Liver (tissue), 8 donors: ENCODE measurements at regions not wholly inside any gene's neighbourhood (a gene's known extent, or its start where the extent isn't known, plus 50 kb on each side); places are given as distances from the start of the nearest gene placed in this dataset.

Experiments
- DNase-seq: peaks from one replicate; pipeline ENCODE4 v3.0.0-alpha.2; 2017; ENCODE audit warnings: low spot score
- H3K27ac ChIP-seq, 2 donors: one replicate each; pipeline ENCODE4 v1.7.0; 2013; ENCODE audit warnings: inconsistent platforms in 2 of 2, low read length in 2 of 2, control low read depth in 1 of 2, low read depth in 1 of 2, mild to moderate bottlenecking in 1 of 2
- H3K27me3 ChIP-seq, 4 donors: one replicate each; pipeline versions ENCODE4 v1.6.1 to v1.7.0; 2013; ENCODE audit warnings: low read length in 3 of 4, inconsistent platforms in 1 of 4, mild to moderate bottlenecking in 1 of 4, moderate library complexity in 1 of 4; ENCODE audit not compliant: control insufficient read depth in 4 of 4, insufficient read depth in 4 of 4
- H3K36me3 ChIP-seq, 4 donors: one replicate each; pipeline versions ENCODE4 v1.6.1 to v1.7.0; 2013; ENCODE audit warnings: low read length in 3 of 4, mild to moderate bottlenecking in 3 of 4, low read depth in 1 of 4, moderate library complexity in 1 of 4; ENCODE audit not compliant: control insufficient read depth in 4 of 4, insufficient read depth in 3 of 4
- H3K4me1 ChIP-seq, 4 donors: one replicate each; pipeline versions ENCODE4 v1.6.1 to v1.7.0; 2013; ENCODE audit warnings: low read length in 3 of 4, mild to moderate bottlenecking in 3 of 4, moderate library complexity in 1 of 4; ENCODE audit not compliant: control insufficient read depth in 4 of 4, insufficient read depth in 4 of 4
- H3K4me3 ChIP-seq, 3 donors: one replicate each; pipeline versions ENCODE4 v1.6.1 to v1.7.0; 2013; ENCODE audit warnings: low read length in 3 of 3, control low read depth in 1 of 3, low read depth in 1 of 3, mild to moderate bottlenecking in 1 of 3
- H3K9ac ChIP-seq, 2 donors: one replicate each; pipeline ENCODE4 v1.7.0; 2013; ENCODE audit warnings: low read length in 2 of 2, mild to moderate bottlenecking in 2 of 2, moderate library complexity in 2 of 2, control low read depth in 1 of 2, low read depth in 1 of 2
- H3K9me3 ChIP-seq, 4 donors: one replicate each; pipeline versions ENCODE4 v1.6.1 to v1.7.0; 2013; ENCODE audit warnings: low read length in 3 of 4; ENCODE audit not compliant: control insufficient read depth in 4 of 4
- EGR1 ChIP-seq, 2 donors: IDR thresholded peaks; 2 replicates each; pipeline ENCODE4 v1.6.1; 2016 to 2018; ENCODE audit warnings: antibody characterized with exemption in 2 of 2, low read depth in 2 of 2
- FOXA1 ChIP-seq: IDR thresholded peaks from 2 replicates; pipeline ENCODE4 v1.6.1; 2016; ENCODE audit warnings: antibody characterized with exemption
- FOXA2 ChIP-seq: IDR thresholded peaks from 2 replicates; pipeline ENCODE4 v1.6.1; 2016; ENCODE audit warnings: antibody characterized with exemption
- GABPA ChIP-seq, 2 donors: IDR thresholded peaks in 1 of 2; conservative IDR thresholded peaks in 1 of 2; 2 replicates each; pipeline ENCODE4 v1.6.1; 2016; ENCODE audit warnings: antibody characterized with exemption in 2 of 2, mild to moderate bottlenecking in 1 of 2, moderate library complexity in 1 of 2
- HNF4A ChIP-seq, 2 donors: conservative IDR thresholded peaks; 2 replicates each; pipeline ENCODE4 v1.6.1; 2016; ENCODE audit warnings: antibody characterized with exemption in 2 of 2, mild to moderate bottlenecking in 2 of 2
- HNF4G ChIP-seq: IDR thresholded peaks from 2 replicates; pipeline ENCODE4 v1.6.1; 2016; ENCODE audit warnings: antibody characterized with exemption
- JUND ChIP-seq, 2 donors: IDR thresholded peaks; 2 replicates each; pipeline ENCODE4 v1.6.1; 2016; ENCODE audit warnings: antibody characterized with exemption in 2 of 2
- NR2F2 ChIP-seq: IDR thresholded peaks from 2 replicates; pipeline ENCODE4 v1.6.1; 2016; ENCODE audit warnings: antibody characterized with exemption
- RAD21 ChIP-seq, 2 donors: IDR thresholded peaks; 2 replicates each; pipeline ENCODE4 v1.6.1; 2016; ENCODE audit warnings: antibody characterized with exemption in 2 of 2, mild to moderate bottlenecking in 2 of 2
- RXRA ChIP-seq, 2 donors: IDR thresholded peaks; 2 replicates each; pipeline ENCODE4 v1.6.1; 2017 to 2018; ENCODE audit warnings: antibody characterized with exemption in 2 of 2, mild to moderate bottlenecking in 1 of 2
- SP1 ChIP-seq: IDR thresholded peaks from 2 replicates; pipeline ENCODE4 v1.6.1; 2018; ENCODE audit warnings: antibody characterized with exemption, mild to moderate bottlenecking
- TAF1 ChIP-seq: conservative IDR thresholded peaks from 2 replicates; pipeline ENCODE4 v1.6.1; 2016; ENCODE audit warnings: antibody characterized with exemption, mild to moderate bottlenecking
- YY1 ChIP-seq: IDR thresholded peaks from 2 replicates; pipeline ENCODE4 v1.6.1; 2016; ENCODE audit warnings: antibody characterized with exemption, mild to moderate bottlenecking
- WGBS: extraction: QIAGEN DNeasy Blood & Tissue Kit; methylation state at CpG from one replicate; pipeline ENCODE4 v1.1.7; 2013; 5-methylcytosine and 5-hydroxymethylcytosine counted together
- TF ChIP-seq, protein P1 (sequence below): fragments of 150-350 bp; IDR thresholded peaks from 2 replicates; pipeline ENCODE4 v1.5.1; 2017; ENCODE audit warnings: improper control_type of control experiment, low read depth, low read length; ENCODE audit not compliant: missing input control
- TF ChIP-seq, protein P2 (sequence below): IDR thresholded peaks from 2 replicates; pipeline ENCODE4 v1.6.1; 2016; ENCODE audit warnings: antibody characterized with exemption
- TF ChIP-seq, protein P3 (sequence below): IDR thresholded peaks from 2 replicates; pipeline ENCODE4 v1.6.1; 2016; ENCODE audit warnings: antibody characterized with exemption
- TF ChIP-seq, protein P4 (sequence below): IDR thresholded peaks from 2 replicates; pipeline ENCODE4 v1.6.1; 2016; ENCODE audit warnings: antibody characterized with exemption
- TF ChIP-seq, protein P5 (sequence below): IDR thresholded peaks from 2 replicates; pipeline ENCODE4 v1.6.1; 2016; ENCODE audit warnings: antibody characterized with exemption, mild to moderate bottlenecking
- donor health status: healthy.
- donor health status: healthy.
- donor health status: healthy.
- donor health status: healthy.
- donor health status: healthy.

DNA sequence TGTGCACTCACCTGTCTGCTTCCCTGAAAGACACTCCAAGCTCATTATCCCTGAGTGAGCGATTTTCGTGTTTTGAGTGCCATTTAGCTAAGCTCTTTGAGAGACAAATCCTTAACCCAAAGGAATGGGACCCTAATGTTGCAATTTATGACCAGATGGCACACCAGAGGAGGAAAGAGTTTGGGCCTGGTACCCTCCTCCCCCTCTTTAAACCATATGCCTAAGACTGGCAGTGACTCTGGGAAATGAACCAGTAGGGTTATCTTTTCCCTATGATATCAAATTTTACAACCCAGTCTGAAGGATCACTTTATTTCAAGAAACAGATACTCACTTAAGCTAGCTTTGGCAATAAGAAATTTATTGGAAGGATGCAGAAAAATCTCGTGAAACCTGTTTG is 550.4 kb downstream of the TOX3 start:
- no peak overlapping the region for H3K4me3 ChIP-seq
- H3K9ac ChIP-seq: no peak overlapping the region
- peaks cover 0 to 2% (median 0%) of the 10 kb centered on the region in 4 donors for H3K27me3 ChIP-seq
- H3K36me3 ChIP-seq: no peaks in the 10 kb centered on the region
- WGBS: 89% methylated on average over 3 of the region's 3 CpGs
- no peak for DNase-seq
- no peaks in the 10 kb centered on the region for H3K4me1 ChIP-seq
- H3K27ac ChIP-seq: no peak overlapping the region
- H3K9me3 ChIP-seq: no peaks in the 10 kb centered on the region
- TF ChIP-seq HNF4A (conservative IDR thresholded peaks at IDR 0.05): no peak
- TF ChIP-seq EGR1 (IDR thresholded peaks at IDR 0.05; ENCODE audit: low read depth in 2 of 2): no peak
- no peak for TF ChIP-seq FOXA1
- TF ChIP-seq, protein P1, sequence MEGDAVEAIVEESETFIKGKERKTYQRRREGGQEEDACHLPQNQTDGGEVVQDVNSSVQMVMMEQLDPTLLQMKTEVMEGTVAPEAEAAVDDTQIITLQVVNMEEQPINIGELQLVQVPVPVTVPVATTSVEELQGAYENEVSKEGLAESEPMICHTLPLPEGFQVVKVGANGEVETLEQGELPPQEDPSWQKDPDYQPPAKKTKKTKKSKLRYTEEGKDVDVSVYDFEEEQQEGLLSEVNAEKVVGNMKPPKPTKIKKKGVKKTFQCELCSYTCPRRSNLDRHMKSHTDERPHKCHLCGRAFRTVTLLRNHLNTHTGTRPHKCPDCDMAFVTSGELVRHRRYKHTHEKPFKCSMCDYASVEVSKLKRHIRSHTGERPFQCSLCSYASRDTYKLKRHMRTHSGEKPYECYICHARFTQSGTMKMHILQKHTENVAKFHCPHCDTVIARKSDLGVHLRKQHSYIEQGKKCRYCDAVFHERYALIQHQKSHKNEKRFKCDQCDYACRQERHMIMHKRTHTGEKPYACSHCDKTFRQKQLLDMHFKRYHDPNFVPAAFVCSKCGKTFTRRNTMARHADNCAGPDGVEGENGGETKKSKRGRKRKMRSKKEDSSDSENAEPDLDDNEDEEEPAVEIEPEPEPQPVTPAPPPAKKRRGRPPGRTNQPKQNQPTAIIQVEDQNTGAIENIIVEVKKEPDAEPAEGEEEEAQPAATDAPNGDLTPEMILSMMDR: no peak
- no peak for TF ChIP-seq HNF4G
- TF ChIP-seq, protein P2, sequence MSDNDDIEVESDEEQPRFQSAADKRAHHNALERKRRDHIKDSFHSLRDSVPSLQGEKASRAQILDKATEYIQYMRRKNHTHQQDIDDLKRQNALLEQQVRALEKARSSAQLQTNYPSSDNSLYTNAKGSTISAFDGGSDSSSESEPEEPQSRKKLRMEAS: no peak
- no peak for TF ChIP-seq JUND (IDR thresholded peaks at IDR 0.05)
- TF ChIP-seq, protein P3, sequence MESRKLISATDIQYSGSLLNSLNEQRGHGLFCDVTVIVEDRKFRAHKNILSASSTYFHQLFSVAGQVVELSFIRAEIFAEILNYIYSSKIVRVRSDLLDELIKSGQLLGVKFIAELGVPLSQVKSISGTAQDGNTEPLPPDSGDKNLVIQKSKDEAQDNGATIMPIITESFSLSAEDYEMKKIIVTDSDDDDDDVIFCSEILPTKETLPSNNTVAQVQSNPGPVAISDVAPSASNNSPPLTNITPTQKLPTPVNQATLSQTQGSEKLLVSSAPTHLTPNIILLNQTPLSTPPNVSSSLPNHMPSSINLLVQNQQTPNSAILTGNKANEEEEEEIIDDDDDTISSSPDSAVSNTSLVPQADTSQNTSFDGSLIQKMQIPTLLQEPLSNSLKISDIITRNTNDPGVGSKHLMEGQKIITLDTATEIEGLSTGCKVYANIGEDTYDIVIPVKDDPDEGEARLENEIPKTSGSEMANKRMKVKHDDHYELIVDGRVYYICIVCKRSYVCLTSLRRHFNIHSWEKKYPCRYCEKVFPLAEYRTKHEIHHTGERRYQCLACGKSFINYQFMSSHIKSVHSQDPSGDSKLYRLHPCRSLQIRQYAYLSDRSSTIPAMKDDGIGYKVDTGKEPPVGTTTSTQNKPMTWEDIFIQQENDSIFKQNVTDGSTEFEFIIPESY: no peak
- TF ChIP-seq, protein P4, sequence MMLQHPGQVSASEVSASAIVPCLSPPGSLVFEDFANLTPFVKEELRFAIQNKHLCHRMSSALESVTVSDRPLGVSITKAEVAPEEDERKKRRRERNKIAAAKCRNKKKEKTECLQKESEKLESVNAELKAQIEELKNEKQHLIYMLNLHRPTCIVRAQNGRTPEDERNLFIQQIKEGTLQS: no peak
- TF ChIP-seq YY1: no peak
- no peak for TF ChIP-seq RXRA (IDR thresholded peaks at IDR 0.05)
- TF ChIP-seq GABPA (IDR thresholded peaks at IDR 0.05 in 1 of 2, conservative IDR thresholded peaks at IDR 0.05 in 1 of 2): no peak
- TF ChIP-seq TAF1: no peak
- TF ChIP-seq, protein P5, sequence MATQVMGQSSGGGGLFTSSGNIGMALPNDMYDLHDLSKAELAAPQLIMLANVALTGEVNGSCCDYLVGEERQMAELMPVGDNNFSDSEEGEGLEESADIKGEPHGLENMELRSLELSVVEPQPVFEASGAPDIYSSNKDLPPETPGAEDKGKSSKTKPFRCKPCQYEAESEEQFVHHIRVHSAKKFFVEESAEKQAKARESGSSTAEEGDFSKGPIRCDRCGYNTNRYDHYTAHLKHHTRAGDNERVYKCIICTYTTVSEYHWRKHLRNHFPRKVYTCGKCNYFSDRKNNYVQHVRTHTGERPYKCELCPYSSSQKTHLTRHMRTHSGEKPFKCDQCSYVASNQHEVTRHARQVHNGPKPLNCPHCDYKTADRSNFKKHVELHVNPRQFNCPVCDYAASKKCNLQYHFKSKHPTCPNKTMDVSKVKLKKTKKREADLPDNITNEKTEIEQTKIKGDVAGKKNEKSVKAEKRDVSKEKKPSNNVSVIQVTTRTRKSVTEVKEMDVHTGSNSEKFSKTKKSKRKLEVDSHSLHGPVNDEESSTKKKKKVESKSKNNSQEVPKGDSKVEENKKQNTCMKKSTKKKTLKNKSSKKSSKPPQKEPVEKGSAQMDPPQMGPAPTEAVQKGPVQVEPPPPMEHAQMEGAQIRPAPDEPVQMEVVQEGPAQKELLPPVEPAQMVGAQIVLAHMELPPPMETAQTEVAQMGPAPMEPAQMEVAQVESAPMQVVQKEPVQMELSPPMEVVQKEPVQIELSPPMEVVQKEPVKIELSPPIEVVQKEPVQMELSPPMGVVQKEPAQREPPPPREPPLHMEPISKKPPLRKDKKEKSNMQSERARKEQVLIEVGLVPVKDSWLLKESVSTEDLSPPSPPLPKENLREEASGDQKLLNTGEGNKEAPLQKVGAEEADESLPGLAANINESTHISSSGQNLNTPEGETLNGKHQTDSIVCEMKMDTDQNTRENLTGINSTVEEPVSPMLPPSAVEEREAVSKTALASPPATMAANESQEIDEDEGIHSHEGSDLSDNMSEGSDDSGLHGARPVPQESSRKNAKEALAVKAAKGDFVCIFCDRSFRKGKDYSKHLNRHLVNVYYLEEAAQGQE: no peak
- no peak for TF ChIP-seq SP1
- TF ChIP-seq NR2F2: no peak

DNA sequence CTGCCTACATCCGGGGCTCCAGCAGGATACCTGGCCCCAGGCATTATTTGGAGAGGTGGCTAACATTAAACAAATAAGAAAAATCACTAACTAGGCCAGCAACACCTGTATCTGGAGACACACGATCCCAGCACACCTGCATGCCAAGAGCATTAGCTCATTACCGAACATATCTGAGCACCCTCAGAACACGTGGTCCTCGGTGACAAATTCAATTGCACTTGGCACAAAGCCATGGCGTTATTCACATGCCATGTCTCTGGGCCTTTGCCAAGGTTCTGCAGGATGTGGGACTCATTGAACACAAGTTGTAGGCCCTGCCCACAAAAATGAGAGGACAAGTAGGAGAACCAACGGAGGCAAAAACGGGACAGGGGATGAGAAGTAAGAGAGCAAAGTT is 552.3 kb downstream of the TOX3 start:
- Histone ChIP-seq H3K4me3 (no peak overlapping the region), H3K4me1 (no peaks in the 10 kb centered on the region), H3K9ac (no peak overlapping the region), H3K36me3 (no peaks in the 10 kb centered on the region), H3K27ac (no peak overlapping the region), H3K9me3 (no peaks in the 10 kb centered on the region), H3K27me3 (peaks cover 0 to 2% (median 0%) of the 10 kb centered on the region in 4 donors)
- DNase-seq: no peak
- 60% methylated on average over 8 of the region's 8 CpGs for WGBS
- TF ChIP-seq, protein P4: no peak
- TF ChIP-seq, protein P1: no peak
- TF ChIP-seq, protein P2: no peak
- no peak for TF ChIP-seq GABPA (IDR thresholded peaks at IDR 0.05 in 1 of 2, conservative IDR thresholded peaks at IDR 0.05 in 1 of 2)
- no peak for TF ChIP-seq NR2F2
- TF ChIP-seq HNF4G: no peak
- TF ChIP-seq FOXA2: no peak
- no peak for TF ChIP-seq RXRA (IDR thresholded peaks at IDR 0.05)
- no peak for TF ChIP-seq JUND (IDR thresholded peaks at IDR 0.05)
- TF ChIP-seq YY1: no peak
- no peak for TF ChIP-seq RAD21 (IDR thresholded peaks at IDR 0.05)
- no peak for TF ChIP-seq SP1
